ENCODE measurements at regions not wholly inside any gene's neighbourhood (a gene's known extent, or its start where the extent isn't known, plus 50 kb on each side); places are given as distances from the start of the nearest gene placed in this dataset.
A peak's percentile ranks its signal among the peaks of the same experiment; 100 is the strongest.
"Not testable (repeated sequence)": the region's sequence is repeated elsewhere in the genome, so short reads cannot be mapped to it uniquely, and the experiment has no call there.

- no peak for DNase-seq
Observed at GRCh38 chr5:108696951-108697715, 50.6 kb upstream of the FER start.

- no peak for DNase-seq
Observed at GRCh38 chr5:108696407-108696806, 51.3 kb upstream of the FER start.

- no peak for DNase-seq
Observed at GRCh38 chr5:108688485-108688884, 59.2 kb upstream of the FER start.

- no peak for DNase-seq
Observed at GRCh38 chr5:108687595-108688200, 60.0 kb upstream of the FER start.

- no peak for DNase-seq
Observed at GRCh38 chr5:108686676-108687075, 61.0 kb upstream of the FER start.

GRCh38 chr5:108685448-108686216 is 62.1 kb upstream of the FER start:
- not testable (repeated sequence) for DNase-seq

- DNase-seq = peak; percentile 68
Observed at GRCh38 chr5:108681079-108681921, 66.4 kb upstream of the FER start.

GRCh38 chr5:108678091-108678490 is 69.6 kb upstream of the FER start:
- DNase-seq = no peak

GRCh38 chr5:108675736-108676135 is 72.0 kb upstream of the FER start:
- no peak for DNase-seq

- DNase-seq = no peak
Observed at GRCh38 chr5:108672639-108673038, 75.1 kb upstream of the FER start.

- DNase-seq = no peak
Observed at GRCh38 chr5:108670591-108671289, 77.0 kb upstream of the FER start.

- DNase-seq = no peak
Observed at GRCh38 chr5:108669462-108669861, 78.2 kb upstream of the FER start.

GRCh38 chr5:108661590-108662219 is 86.0 kb upstream of the FER start:
- DNase-seq = no peak

GRCh38 chr5:108661024-108661423 is 86.7 kb upstream of the FER start:
- DNase-seq = no peak

- DNase-seq = no peak
Observed at GRCh38 chr5:108660291-108660690, 87.4 kb upstream of the FER start.

GRCh38 chr5:108659531-108659930 is 88.2 kb upstream of the FER start:
- no peak for DNase-seq

- no peak for DNase-seq
Observed at GRCh38 chr5:108655750-108656450, 91.8 kb upstream of the FER start.

- DNase-seq = no peak
Observed at GRCh38 chr5:108654051-108654450, 93.6 kb upstream of the FER start.

- DNase-seq = no peak
Observed at GRCh38 chr5:108653201-108653600, 94.5 kb upstream of the FER start.

- DNase-seq = no peak
Observed at GRCh38 chr5:108650997-108651396, 96.7 kb upstream of the FER start.

Data from left kidney (tissue), 1 donor.